ENCODE measurements at regions not wholly inside any gene's neighbourhood (a gene's known extent, or its start where the extent isn't known, plus 50 kb on each side); places are given as distances from the start of the nearest gene placed in this dataset.

DNA sequence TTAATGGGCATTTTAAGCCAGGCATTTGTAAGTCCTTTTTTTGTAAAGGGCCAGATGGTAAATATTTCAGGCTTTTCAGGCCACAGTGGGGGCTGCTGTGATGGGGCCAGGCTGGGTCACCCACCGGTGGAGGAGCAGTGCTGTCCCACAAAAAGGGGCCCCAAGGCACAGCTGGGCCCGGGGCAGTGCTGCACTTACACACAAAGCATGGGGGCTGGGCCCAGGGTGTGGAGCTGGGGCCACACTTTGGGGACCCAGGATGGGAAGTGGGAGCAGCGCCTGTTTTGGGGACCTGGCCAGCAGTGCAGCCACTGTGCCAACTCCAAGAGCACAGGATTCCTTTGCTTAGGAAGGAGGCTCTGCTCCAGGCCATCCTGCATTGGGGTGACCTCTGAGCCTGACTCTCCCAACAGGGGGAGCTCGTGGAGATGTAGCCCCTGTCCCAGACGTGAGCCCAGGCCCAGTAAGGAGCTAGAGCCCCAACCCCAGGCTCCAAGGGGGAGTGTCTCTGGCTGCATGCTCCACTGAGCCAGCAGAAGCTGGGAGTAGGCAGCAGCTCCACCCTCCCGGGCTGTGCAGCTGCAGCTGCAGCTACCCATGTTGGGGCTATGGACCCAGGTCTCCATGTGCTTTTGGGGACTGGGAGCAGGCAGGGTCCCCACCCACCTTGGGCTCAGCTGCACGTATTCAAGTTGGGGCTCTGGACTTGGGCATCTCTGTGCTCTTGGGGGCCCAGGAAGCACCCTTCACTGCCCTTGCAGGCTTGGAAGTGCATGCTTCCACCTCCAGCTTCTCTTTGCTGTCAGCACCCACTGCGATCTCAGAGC lies 1036.5 kb upstream of the CNTNAP5 start:
- intact Hi-C loops (cut with DNase I; ENCODE audit: low total_unique reads), result no loop called here
- H3K9me3 ChIP-seq, result no peaks in the 10 kb centered on the region
- no peaks in the 10 kb centered on the region for H3K27me3 ChIP-seq
- DNase-seq, result no peak
- H3K36me3 ChIP-seq, result no peaks in the 10 kb centered on the region
- no peak overlapping the region for H3K27ac ChIP-seq
- no peaks in the 10 kb centered on the region for H3K4me1 ChIP-seq
- no peak overlapping the region for H3K4me3 ChIP-seq
- TF ChIP-seq, protein P1, sequence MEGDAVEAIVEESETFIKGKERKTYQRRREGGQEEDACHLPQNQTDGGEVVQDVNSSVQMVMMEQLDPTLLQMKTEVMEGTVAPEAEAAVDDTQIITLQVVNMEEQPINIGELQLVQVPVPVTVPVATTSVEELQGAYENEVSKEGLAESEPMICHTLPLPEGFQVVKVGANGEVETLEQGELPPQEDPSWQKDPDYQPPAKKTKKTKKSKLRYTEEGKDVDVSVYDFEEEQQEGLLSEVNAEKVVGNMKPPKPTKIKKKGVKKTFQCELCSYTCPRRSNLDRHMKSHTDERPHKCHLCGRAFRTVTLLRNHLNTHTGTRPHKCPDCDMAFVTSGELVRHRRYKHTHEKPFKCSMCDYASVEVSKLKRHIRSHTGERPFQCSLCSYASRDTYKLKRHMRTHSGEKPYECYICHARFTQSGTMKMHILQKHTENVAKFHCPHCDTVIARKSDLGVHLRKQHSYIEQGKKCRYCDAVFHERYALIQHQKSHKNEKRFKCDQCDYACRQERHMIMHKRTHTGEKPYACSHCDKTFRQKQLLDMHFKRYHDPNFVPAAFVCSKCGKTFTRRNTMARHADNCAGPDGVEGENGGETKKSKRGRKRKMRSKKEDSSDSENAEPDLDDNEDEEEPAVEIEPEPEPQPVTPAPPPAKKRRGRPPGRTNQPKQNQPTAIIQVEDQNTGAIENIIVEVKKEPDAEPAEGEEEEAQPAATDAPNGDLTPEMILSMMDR (IDR thresholded peaks at IDR 0.05), result no peak

GRCh38 chr2:122993592-122993991 lies 1031.5 kb upstream of the CNTNAP5 start:
- Histone ChIP-seq H3K27ac (no peak overlapping the region), H3K9me3 (no peaks in the 10 kb centered on the region), H3K4me3 (no peak overlapping the region), H3K27me3 (no peaks in the 10 kb centered on the region), H3K4me1 (no peaks in the 10 kb centered on the region), H3K36me3 (no peaks in the 10 kb centered on the region)
- no peak for DNase-seq
- TF ChIP-seq, protein P1 (IDR thresholded peaks at IDR 0.05), result no peak
- intact Hi-C loops (cut with DNase I; ENCODE audit: low total_unique reads), result no loop called here

- DNase-seq, result no peak
- no peaks in the 10 kb centered on the region for H3K36me3 ChIP-seq
- intact Hi-C loops (cut with DNase I; ENCODE audit: low total_unique reads), result no loop called here
- H3K4me3 ChIP-seq, result no peak overlapping the region
- no peaks in the 10 kb centered on the region for H3K27me3 ChIP-seq
- H3K4me1 ChIP-seq, result no peaks in the 10 kb centered on the region
- H3K9me3 ChIP-seq, result no peaks in the 10 kb centered on the region
- H3K27ac ChIP-seq, result no peak overlapping the region
- TF ChIP-seq, protein P1 (IDR thresholded peaks at IDR 0.05), result no peak
Measured at GRCh38 chr2:122999258-122999657, 1025.8 kb upstream of the CNTNAP5 start.

DNA sequence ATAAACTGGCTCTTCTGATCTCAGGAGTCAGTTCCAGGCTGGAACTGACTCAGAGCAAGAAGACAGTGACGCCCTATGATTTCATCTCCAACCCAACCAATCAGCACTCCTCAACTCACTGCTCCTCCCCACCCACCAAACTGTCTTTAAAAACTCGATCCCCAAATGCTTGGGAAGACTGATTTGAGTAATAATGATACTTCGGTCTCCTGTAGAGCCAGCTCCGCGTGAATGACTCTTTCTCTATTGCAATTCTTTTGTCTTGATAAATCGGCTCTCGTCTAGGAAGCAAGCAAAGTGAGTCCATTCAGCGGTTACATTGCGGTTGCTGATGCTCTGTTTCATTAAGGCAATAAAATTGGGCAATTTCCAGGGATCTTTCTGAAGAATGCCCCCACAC lies 1025.3 kb upstream of the CNTNAP5 start:
- intact Hi-C loops (cut with DNase I; ENCODE audit: low total_unique reads), result no loop called here
- no peak overlapping the region for H3K4me3 ChIP-seq
- no peak for DNase-seq
- no peaks in the 10 kb centered on the region for H3K4me1 ChIP-seq
- no peak overlapping the region for H3K27ac ChIP-seq
- peaks cover 0 to 1% (median 0%) of the 10 kb centered on the region in 3 donors for H3K9me3 ChIP-seq
- TF ChIP-seq, protein P1 (IDR thresholded peaks at IDR 0.05), result no peak
- H3K27me3 ChIP-seq, result no peaks in the 10 kb centered on the region
- no peaks in the 10 kb centered on the region for H3K36me3 ChIP-seq

- no peak overlapping the region for H3K27ac ChIP-seq
- DNase-seq, result no peak
- peaks cover 0 to 11% (median 0%) of the 10 kb centered on the region in 3 donors for H3K9me3 ChIP-seq
- TF ChIP-seq, protein P1 (IDR thresholded peaks at IDR 0.05), result no peak
- H3K4me1 ChIP-seq, result no peaks in the 10 kb centered on the region
- H3K4me3 ChIP-seq, result no peak overlapping the region
- no peaks in the 10 kb centered on the region for H3K27me3 ChIP-seq
- intact Hi-C loops (cut with DNase I; ENCODE audit: low total_unique reads), result no loop called here
- H3K36me3 ChIP-seq, result no peaks in the 10 kb centered on the region
Measured at GRCh38 chr2:123002660-123003248, 1022.3 kb upstream of the CNTNAP5 start.
